ENCODE measurements at regions not wholly inside any gene's neighbourhood (a gene's known extent, or its start where the extent isn't known, plus 50 kb on each side); places are given as distances from the start of the nearest gene placed in this dataset.
A peak's percentile ranks its signal among the peaks of the same experiment; 100 is the strongest.
"Not testable (repeated sequence)": the region's sequence is repeated elsewhere in the genome, so short reads cannot be mapped to it uniquely, and the experiment has no call there.

GRCh38 chr9:39583413-39583747, 227.9 kb downstream of the SPATA31A1 start:
- H3K27me3 Mint-ChIP-seq; H3K36me3 Mint-ChIP-seq (ENCODE audit: low read depth); H3K9me3 Mint-ChIP-seq; intact Hi-C loops (cut with micrococcal nuclease); H3K27ac Mint-ChIP-seq; H3K4me1 Mint-ChIP-seq (ENCODE audit: low read depth); H3K4me3 Mint-ChIP-seq: not testable (repeated sequence)

DNA sequence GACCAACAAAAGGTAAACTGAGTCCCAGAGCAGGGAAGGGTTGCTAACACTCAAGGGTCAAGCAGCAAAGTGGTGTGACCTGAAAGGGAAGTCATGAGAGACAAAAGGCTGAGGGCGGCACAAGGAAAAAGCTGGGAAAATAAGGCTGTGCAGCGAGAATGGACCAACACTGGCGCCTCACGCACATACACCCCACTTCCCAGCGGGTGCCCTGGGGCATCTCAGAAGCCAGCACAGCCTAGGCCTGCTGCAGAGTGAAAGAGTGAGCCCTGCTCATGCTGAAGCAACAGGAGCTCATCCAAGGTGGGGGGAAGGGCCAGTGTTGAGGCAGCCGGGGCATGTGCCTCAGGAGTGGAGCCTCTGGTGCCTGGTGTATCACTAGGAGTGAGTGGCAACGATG, 229.8 kb downstream of the SPATA31A1 start:
- H3K4me3 Mint-ChIP-seq, result not testable (repeated sequence)

DNA sequence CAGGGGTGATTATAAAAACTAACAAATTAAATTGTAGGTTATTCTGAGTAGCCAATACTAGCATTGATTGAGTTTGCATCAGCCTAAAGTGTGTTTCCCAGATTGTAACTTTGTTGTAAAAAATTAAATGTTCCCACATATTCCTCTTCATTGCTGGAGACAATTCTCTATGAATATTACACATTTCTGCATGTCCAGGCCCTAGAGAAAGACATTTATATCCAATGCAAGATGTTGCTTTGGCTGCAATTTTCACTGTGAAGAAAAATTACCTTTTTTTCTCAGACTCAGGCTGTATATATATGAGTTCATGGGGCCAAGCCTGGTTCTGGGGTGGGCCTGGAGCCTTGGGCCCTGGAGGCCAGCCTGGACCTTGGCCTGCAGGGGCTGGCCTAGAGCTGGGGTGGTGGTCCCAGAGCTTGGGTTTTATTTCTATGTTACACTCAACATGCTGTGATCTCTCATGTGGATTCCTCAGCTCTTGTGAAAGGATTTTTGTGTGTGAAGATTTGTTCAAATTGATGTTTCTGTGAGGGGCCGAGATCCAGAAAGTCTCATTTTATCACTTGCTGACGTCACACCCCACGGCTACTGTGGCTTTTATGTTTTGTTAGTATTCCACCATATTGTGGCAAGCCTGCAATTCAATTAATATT, 232.5 kb downstream of the SPATA31A1 start:
- Mint-ChIP-seq H3K27me3 (no peaks in the 10 kb centered on the region), H3K36me3 (ENCODE audit: low read depth) (no peaks in the 10 kb centered on the region), H3K4me3 (no peak overlapping the region), H3K27ac (no peak overlapping the region), H3K9me3 (no peaks in the 10 kb centered on the region), H3K4me1 (ENCODE audit: low read depth) (peaks cover 3% of the 10 kb centered on the region)
- intact Hi-C loops (cut with micrococcal nuclease), result no loop called here

More for the DNA sequence above, 229.8 kb downstream of the SPATA31A1 start:
- H3K9me3 Mint-ChIP-seq; intact Hi-C loops (cut with micrococcal nuclease); H3K27me3 Mint-ChIP-seq; H3K36me3 Mint-ChIP-seq (ENCODE audit: low read depth); H3K4me1 Mint-ChIP-seq (ENCODE audit: low read depth); H3K27ac Mint-ChIP-seq: not testable (repeated sequence)

GRCh38 chr9:39588500-39589137, 233.2 kb downstream of the SPATA31A1 start:
- H3K27ac Mint-ChIP-seq, result no peak overlapping the region
- no peaks in the 10 kb centered on the region for H3K27me3 Mint-ChIP-seq
- H3K9me3 Mint-ChIP-seq, result no peaks in the 10 kb centered on the region
- H3K4me1 Mint-ChIP-seq (ENCODE audit: low read depth), result peaks cover 4% of the 10 kb centered on the region
- intact Hi-C loops (cut with micrococcal nuclease), result no loop called here
- H3K36me3 Mint-ChIP-seq (ENCODE audit: low read depth), result no peaks in the 10 kb centered on the region
- no peak overlapping the region for H3K4me3 Mint-ChIP-seq

DNA sequence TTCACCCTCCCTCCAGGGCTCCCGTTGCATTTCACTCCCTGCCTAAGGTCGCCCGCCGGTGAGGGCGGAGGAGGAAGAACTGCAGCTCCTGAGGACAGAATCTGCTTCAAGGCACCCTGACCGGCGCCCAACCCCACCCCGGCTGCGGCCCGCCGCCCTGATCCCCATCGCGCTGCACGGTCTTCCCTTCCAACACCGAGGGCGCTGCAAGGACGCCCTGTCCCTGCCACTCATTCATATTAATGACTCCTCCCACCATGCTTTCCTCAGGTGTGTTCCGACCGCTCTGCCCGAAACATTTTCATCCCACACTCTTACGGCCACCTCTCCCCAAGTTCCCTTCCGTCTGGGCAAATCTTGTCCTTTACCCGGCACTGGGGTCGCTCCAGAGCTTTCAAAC, 248.6 kb downstream of the SPATA31A1 start:
- intact Hi-C loops (cut with micrococcal nuclease); H3K9me3 Mint-ChIP-seq; H3K27ac Mint-ChIP-seq; H3K4me1 Mint-ChIP-seq (ENCODE audit: low read depth); H3K36me3 Mint-ChIP-seq (ENCODE audit: low read depth); H3K27me3 Mint-ChIP-seq: not testable (repeated sequence)
- H3K4me3 Mint-ChIP-seq, result peak overlapping the region; percentile 45

DNA sequence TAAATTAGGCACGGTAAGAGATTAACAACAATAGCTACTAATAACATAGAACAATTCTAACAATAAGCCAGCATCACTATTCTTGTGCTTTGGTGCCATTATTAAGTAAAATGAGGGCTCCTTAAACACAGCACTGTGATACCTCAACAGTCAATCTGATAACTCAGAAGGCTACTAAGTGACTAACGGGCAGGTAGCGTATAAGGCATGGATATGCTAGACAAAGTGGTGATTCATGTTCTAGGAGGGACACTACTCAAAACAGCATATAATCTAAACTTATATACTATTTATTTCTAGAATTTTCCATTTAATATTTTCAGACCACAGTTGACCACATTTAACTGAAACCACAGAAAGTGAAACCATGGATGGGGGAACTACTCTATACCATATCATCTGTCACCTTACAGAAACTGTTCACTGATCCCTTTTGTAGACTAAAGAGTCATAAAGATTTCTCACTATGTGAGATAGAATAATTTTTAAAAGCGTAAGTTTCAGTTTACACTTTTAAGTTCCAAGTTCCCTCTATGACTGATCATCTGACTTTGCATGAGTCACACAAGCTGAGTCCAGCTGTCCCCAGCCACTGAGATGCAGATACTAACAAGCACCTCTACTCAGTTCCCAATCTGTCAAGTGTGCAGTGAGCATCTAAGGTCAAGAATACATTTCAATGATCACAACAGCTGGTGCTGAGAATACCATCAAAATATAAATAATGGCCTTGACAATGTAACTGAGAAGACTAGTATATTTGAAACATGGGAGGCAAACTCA, 256.2 kb downstream of the SPATA31A1 start:
- H3K27me3 Mint-ChIP-seq; H3K4me1 Mint-ChIP-seq (ENCODE audit: low read depth); H3K27ac Mint-ChIP-seq; H3K4me3 Mint-ChIP-seq; intact Hi-C loops (cut with micrococcal nuclease); H3K9me3 Mint-ChIP-seq; H3K36me3 Mint-ChIP-seq (ENCODE audit: low read depth): not testable (repeated sequence)

DNA sequence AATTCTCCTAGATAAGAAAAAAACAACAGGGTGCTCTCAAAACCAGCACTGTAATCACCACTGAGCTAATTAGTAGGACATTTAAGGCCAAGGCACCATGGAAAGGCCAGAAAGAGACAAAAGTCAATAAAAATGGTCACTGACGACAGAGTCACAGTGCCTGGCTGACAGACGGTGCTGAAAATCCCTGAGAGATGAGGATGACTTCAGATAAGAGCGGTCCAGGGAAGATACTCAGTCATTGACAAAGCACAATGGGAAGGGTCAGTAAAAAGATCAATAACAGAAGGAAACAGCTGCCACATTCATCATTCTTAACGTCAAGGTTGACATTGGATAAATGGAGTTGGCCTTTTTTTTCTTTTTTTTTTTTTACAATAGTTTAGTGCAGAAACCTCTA, 261.0 kb downstream of the SPATA31A1 start:
- H3K9me3 Mint-ChIP-seq; H3K4me1 Mint-ChIP-seq (ENCODE audit: low read depth); intact Hi-C loops (cut with micrococcal nuclease); H3K27ac Mint-ChIP-seq; H3K4me3 Mint-ChIP-seq; H3K36me3 Mint-ChIP-seq (ENCODE audit: low read depth); H3K27me3 Mint-ChIP-seq: not testable (repeated sequence)

DNA sequence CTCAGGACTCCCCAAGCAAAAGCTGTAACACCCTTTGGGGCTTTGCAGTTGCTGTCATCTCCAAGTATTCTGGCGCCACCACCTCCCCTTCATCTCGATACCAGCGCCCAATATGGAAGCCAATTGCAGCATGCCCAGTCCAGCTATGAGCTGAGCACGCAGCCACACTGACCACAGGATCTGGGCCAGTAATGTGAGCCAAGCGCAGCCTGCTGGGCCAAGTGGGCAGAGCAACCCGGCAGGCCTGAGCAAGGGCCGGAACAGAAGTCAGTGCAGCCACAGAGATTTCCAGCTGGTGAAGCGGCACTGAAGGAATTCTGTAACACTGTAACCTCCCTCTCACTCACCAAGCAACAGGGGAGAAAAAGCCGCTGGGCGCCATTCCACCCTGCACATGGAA, 268.6 kb downstream of the SPATA31A1 start:
- H3K27me3 Mint-ChIP-seq; H3K9me3 Mint-ChIP-seq; intact Hi-C loops (cut with micrococcal nuclease); H3K4me3 Mint-ChIP-seq; H3K27ac Mint-ChIP-seq; H3K36me3 Mint-ChIP-seq (ENCODE audit: low read depth); H3K4me1 Mint-ChIP-seq (ENCODE audit: low read depth): not testable (repeated sequence)

GRCh38 chr9:39632071-39632470, 276.6 kb downstream of the SPATA31A1 start:
- H3K4me3 Mint-ChIP-seq; intact Hi-C loops (cut with micrococcal nuclease); H3K27ac Mint-ChIP-seq; H3K4me1 Mint-ChIP-seq (ENCODE audit: low read depth); H3K27me3 Mint-ChIP-seq; H3K9me3 Mint-ChIP-seq; H3K36me3 Mint-ChIP-seq (ENCODE audit: low read depth): not testable (repeated sequence)

DNA sequence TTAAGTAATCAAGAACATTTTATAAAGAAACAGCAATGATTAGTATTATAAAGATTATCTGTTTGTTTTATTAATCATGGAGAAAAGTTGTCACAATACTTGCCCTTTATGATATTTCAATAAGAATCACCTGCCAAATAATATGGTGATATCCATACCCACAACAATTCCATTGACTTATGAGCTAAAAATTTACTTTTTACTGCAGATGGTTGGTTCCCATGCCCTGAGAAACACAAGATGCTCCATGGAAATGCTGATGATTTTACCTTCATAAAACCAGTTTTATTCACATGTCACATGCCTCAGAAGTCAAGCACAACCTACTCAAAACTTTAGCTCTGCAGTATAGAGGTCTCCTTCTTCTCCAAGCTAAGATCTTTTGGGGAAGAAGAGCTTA, 293.6 kb downstream of the SPATA31A1 start:
- H3K4me3 Mint-ChIP-seq; H3K4me1 Mint-ChIP-seq (ENCODE audit: low read depth); intact Hi-C loops (cut with micrococcal nuclease); H3K36me3 Mint-ChIP-seq (ENCODE audit: low read depth); H3K9me3 Mint-ChIP-seq; H3K27me3 Mint-ChIP-seq; H3K27ac Mint-ChIP-seq: not testable (repeated sequence)

DNA sequence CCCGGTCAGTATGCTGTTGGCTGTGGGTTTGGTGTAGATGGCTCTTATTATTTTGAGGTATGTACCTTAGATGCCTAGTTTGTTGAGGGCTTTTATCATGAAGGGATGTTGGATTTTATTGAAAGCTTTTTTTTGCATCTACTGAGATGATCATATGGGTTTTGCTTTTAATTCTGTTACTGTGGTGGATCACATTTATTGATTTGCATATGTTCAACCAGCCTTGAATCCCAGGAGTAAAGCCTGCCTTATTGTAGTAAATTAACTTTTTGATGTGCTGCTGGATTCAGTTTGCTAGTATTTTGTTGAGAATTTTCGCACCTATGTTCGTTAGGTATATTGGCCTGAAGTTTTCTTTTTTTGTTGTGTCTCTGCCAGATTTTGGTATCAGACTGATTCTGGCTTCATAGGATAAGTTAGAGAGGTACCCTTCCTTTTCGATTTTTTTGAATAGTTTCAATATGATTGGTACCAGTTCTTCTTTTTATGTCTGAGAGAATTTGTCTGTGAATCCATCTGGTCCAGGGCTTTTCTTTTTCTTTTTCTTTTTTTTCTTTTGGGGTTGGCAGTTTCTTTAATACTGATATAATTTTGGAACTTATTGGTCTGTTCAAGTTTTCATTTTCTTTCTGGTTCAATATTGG, 301.6 kb downstream of the SPATA31A1 start:
- H3K9me3 Mint-ChIP-seq; H3K27me3 Mint-ChIP-seq; H3K4me3 Mint-ChIP-seq; intact Hi-C loops (cut with micrococcal nuclease); H3K27ac Mint-ChIP-seq; H3K36me3 Mint-ChIP-seq (ENCODE audit: low read depth); H3K4me1 Mint-ChIP-seq (ENCODE audit: low read depth): not testable (repeated sequence)

- H3K4me3 Mint-ChIP-seq; H3K4me1 Mint-ChIP-seq (ENCODE audit: low read depth); intact Hi-C loops (cut with micrococcal nuclease); H3K36me3 Mint-ChIP-seq (ENCODE audit: low read depth); H3K27ac Mint-ChIP-seq; H3K9me3 Mint-ChIP-seq; H3K27me3 Mint-ChIP-seq: not testable (repeated sequence)
Observed at GRCh38 chr9:39663020-39663419, 307.6 kb downstream of the SPATA31A1 start.

GRCh38 chr9:39663713-39664112, 308.2 kb downstream of the SPATA31A1 start:
- H3K27me3 Mint-ChIP-seq; H3K4me1 Mint-ChIP-seq (ENCODE audit: low read depth); H3K36me3 Mint-ChIP-seq (ENCODE audit: low read depth); H3K4me3 Mint-ChIP-seq; H3K9me3 Mint-ChIP-seq; intact Hi-C loops (cut with micrococcal nuclease); H3K27ac Mint-ChIP-seq: not testable (repeated sequence)

DNA sequence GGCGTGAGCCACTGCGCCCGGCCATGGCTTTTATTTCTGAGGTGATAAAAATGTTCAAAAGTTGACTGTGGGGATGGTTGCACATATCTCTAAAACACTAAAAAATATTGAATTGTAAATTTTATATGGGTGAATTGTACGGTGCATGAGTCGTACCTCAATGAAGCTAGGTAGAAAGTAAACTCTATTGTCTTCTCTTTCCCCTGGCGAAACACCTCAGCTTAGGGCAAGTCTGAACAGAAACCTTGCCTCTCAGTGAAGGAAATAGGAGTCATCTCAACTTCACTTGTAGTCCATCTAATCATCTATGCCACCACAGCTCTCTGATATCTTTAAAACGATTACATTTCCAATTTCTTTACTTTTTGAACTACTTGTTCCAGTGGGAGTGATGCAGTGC, 309.6 kb downstream of the SPATA31A1 start:
- intact Hi-C loops (cut with micrococcal nuclease); H3K27ac Mint-ChIP-seq; H3K4me1 Mint-ChIP-seq (ENCODE audit: low read depth); H3K36me3 Mint-ChIP-seq (ENCODE audit: low read depth); H3K9me3 Mint-ChIP-seq; H3K4me3 Mint-ChIP-seq; H3K27me3 Mint-ChIP-seq: not testable (repeated sequence)

All from dendritic cell treated with granulocyte-macrophage colony-stimulating factor and Interleukin-4, amounts not matched to agents 40 ng/mL and 50 ng/mL, for 4 days (primary cell).